GM19372 (cell line): ENCODE measurements at regions not wholly inside any gene's neighbourhood (a gene's known extent, or its start where the extent isn't known, plus 50 kb on each side); places are given as distances from the start of the nearest gene placed in this dataset.

Experiments used
- ATAC-seq: cut with Tn5 transposase; IDR thresholded peaks from one replicate; pipeline ENCODE4 v1.9.1; 2021; ENCODE audit warnings: mild to moderate bottlenecking, low read depth, moderate library complexity; ENCODE audit not compliant: unreplicated experiment

DNA sequence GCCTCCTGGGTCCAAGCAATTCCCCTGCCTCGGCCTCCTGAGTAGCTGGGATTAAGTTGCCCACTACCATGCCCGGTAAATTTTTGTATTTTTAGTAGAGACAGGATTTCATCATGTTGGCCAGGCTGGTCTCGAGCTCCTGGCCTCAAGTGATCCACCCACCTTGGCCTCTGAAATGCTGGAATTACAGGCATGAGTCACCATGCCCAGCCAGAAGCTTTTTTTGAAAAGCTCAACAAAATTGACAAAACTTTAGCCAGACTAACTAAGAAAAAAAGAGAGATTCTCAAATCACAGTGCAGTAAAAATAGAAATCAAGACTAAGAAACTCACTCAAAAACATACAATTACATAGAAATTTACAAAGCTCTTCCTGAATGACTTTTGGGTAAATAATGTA, 420.6 kb downstream of the COL12A1 start:
- ATAC-seq, result no peak

DNA sequence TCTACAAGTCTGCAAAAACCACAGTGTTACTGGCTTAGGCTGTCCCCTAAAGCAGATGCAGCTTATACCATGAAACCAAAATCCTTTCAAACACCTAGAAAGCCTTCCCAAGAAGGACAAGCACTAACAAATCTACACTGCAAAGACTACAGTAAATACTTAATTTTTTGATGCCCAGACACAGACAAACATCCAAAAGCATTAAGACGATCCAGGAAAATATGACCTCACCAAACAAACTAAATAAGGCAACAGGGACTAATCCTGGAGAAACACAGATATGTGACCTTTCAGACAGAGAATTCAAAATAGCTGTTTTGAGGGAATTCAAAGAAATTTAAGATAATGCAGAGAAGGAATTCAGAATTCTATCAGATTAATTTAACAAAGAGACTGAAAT, 423.5 kb downstream of the COL12A1 start:
- no peak for ATAC-seq

DNA sequence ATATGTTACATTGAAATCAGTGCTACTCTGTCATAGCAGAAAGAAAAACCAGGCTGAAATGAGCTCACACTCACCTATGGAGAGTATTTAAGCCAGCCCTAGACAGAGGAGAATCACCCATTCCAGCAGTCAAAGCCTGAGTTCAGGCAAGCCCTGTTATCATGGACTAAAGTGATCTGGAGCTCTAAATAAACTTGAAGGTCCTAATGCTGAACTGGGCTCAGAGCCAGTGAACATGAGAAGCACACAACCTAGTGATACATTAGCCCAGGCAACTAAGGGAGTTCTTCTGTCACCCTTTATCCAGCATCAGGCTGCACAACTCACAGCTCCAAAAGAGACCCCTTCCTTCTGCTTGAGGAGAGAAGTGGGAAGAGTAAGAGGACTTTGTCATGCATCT, 425.0 kb downstream of the COL12A1 start:
- no peak for ATAC-seq

DNA sequence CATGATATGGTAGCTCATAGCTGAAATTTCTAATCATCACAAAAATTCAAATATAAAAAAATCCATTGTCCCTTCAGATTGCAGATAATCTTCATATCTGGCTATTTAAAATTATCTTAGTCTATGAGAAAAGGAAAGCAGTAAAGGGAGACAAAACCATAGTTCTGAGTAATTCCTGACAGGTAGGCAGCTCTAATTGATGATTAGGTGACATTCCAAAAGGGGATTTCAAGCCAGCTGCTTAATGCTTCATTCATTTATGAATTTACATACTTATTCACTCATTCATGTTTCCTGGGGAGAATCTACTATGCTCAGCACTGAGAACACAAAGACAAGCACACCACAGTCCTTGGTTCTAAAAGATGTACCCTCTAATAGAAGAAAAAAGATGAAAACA, 437.1 kb downstream of the COL12A1 start:
- ATAC-seq, result no peak

DNA sequence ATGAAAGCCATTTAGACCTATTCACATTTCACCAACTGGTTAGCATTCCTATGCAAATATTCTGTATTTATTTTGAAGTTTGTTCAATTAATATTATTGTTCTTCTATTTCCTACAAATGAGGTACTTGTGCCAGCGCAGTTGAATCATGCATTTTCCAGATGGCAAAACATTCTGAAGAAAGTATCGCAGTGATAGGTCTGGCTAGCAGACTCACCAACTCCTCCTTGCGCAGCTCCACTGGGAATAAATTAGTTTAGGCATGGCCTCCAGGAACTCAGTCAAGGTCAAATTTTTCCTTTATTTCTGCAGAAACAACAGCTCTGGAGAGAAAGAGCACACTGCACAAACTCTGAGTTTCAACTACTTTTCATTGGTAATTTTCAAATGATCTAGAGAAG, 437.7 kb downstream of the COL12A1 start:
- ATAC-seq, result no peak

DNA sequence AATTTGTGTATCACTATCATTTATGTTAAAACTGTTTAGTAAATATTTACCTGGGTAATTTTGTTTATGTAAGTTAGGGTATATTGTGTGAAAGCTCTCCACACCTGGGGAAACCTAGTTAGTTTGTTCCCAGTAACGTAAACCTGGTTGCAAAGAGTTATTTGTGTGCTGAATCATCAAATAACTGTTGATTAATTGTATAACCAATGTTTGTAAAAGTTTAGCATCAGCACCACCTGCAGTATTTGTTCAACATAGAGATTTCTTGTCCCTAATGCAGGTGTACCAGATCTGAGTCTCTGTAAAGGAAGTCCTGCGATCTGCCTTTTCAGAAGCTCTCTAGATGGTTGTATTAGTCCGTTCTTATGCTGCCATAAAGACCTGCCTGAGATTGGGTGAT, 440.4 kb downstream of the COL12A1 start:
- no peak for ATAC-seq

DNA sequence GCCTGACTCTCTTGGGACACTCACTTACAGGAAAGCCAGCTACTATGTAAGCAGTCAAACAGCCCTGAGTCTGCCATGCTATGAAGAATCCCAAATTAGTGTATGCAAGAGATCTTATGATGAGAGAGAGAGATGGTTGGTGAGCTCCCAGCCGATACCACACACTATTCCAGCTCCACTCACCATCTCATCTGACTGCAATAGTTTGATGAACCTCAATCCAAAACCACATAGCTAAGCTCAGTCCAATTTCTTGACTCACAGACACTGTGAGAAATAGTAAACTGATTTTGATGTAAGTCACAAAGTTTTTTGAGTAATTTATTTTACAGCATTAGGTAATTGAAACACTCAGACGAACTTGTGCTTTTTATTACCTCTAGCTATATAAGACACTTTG, 441.4 kb downstream of the COL12A1 start:
- ATAC-seq, result no peak

DNA sequence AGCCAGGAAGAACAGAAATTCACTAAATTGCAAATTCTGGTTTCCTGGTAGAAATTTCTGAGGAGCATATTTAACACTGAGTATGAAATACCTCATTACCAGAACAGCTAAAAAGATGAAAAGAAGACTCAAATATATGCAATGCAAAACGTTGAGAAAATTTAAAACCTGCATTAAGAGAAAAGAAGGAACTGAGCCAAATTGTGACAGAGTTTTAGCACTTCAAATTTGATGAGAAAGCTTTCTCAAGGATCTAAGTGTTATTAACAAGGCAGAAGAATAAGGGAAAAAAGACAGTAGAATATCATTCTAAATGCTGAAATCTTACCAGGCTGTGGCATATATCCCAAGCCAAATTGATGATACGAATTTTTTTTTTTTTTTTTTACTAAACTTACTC, 443.0 kb downstream of the COL12A1 start:
- ATAC-seq, result no peak

DNA sequence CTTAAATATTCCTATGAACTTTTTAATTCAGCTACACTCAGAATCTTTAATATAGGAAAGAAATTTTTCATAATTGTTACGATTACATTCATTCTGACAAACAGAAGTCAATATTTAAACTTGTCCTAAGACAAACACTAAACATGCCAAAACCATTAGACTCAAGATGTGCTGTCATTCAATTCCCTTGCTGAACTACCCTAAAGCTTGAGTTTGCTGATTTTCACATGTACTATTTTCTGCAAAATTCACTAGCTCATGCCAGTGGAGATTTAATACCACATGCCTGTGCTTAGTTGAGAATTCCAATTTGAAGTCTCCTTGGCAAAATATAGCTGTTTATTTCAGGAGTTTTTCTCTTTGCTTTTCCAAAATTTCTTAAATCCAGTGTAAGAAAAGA, 448.0 kb downstream of the COL12A1 start:
- ATAC-seq, result no peak

DNA sequence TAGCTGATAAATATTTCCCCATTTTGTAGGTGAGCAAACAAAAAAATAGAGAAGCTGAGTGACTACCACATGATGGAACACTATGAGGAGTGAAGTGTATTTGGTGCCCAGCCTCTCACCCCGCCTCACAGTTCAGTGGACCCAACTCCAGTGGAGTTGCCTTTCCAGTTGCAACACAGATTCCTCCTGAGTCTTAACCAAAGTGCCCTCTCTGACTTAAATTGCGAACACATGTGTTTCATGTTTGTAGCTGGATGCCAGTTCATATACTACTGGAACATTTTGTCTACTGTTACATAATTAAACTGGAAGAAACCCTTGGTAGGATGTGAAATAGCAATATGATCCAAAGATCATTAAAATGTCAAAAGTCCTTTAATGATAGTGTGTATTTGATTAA, 448.9 kb downstream of the COL12A1 start:
- no peak for ATAC-seq

DNA sequence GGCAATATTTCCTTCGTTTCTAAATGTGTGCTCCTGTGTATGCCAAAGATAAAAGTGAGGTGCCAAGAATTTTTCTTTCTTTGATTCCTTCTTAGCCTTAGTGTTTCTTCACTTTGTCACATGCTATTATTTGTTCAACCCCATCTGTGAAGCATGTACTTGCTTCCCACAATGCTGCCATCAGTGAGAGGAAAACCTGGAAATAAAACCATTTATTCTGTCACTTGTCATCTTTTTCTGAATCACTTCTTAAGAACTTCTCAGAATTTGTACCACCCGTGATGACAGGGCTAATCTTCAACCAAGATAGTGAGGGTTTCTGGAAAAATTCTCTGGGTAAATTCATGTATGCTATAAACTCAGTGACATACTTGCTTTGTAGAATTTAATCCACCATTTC, 450.1 kb downstream of the COL12A1 start:
- no peak for ATAC-seq

DNA sequence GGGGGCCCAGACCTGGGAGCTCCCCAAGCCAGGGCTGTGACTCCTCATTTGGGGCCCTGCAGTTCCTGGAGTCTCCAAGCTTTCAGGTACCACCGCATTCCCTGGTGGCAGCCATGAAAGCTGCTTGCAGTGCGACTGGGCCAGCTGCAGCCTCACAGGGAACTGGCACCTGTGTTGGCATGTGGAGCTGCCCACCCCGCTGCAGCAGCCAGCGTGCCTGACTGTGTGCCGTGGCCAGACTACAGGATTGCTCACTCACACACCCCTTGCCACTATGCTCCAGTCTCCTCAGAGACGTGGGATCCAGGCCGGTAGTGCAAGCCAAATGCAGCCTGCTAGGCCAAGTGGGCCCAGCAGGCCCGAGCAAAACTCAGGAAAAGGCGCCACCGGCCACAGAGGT, 450.7 kb downstream of the COL12A1 start:
- ATAC-seq, result no peak

DNA sequence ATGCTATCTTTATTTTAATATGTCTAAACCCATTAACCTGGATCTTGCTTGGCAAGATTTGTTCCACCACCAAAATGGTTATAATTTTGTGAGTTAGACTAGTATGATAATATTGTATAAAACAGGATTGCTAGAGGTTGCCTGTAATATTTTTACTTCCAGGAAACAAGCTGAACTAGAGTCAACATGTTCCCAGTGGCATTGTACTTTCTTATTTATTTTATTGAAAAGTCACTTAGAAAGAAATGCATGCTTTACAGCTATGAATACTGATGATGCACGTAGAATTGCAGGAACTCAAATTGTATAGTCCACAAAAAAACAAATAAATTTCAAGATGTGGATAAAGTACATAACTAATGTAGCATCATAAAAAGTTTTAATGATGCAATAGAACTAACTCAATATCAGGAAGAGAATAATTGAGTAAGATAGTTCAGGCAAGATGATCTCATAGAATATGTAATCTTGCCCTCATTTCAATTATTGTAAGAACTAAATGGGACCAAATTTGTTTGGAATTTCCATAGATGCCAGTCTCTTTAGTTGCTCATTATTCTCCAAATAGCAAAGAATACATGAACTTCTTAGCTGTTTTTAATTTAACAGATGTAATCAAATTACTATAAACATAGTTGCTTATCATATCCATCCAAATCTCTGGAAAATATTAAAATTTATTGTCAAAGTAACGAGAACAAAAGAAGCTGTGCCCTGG, 451.8 kb downstream of the COL12A1 start:
- no peak for ATAC-seq

DNA sequence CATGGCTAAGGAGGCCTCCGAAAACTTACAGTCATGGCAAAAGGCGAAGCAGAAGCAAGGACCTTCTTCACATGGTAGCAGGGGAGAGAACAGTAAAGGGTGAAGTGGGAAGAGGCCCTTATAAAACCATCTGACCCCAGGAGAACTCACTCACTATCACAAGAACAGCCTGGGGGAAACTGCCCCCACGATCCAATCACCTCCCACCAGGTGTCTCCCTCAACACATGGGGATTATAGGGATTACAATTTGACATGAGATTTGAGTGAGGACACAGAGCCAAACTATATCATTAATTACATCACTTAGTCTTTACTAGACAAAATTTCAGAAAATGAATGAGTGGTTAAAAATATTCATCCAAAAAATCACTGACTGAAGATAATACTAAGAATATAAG, 453.6 kb downstream of the COL12A1 start:
- no peak for ATAC-seq

DNA sequence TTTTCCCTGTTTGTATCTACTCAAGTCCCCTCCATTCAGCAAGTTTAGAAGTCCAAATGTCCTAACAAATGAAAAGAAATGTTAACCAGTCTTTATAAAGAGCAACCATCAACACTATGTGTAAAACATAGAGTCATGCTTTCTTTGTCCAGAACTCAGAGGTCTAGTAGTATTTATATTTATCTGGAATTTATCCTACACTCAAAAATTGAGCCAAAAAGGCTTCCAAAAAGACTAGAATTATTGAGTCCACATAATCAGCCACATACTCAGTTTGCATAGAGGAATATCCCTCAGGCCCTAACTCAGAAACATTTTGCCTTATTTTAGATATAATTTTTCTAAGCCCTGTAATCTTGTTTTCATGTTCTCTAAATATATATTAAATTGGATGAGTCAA, 455.0 kb downstream of the COL12A1 start:
- ATAC-seq, result no peak

DNA sequence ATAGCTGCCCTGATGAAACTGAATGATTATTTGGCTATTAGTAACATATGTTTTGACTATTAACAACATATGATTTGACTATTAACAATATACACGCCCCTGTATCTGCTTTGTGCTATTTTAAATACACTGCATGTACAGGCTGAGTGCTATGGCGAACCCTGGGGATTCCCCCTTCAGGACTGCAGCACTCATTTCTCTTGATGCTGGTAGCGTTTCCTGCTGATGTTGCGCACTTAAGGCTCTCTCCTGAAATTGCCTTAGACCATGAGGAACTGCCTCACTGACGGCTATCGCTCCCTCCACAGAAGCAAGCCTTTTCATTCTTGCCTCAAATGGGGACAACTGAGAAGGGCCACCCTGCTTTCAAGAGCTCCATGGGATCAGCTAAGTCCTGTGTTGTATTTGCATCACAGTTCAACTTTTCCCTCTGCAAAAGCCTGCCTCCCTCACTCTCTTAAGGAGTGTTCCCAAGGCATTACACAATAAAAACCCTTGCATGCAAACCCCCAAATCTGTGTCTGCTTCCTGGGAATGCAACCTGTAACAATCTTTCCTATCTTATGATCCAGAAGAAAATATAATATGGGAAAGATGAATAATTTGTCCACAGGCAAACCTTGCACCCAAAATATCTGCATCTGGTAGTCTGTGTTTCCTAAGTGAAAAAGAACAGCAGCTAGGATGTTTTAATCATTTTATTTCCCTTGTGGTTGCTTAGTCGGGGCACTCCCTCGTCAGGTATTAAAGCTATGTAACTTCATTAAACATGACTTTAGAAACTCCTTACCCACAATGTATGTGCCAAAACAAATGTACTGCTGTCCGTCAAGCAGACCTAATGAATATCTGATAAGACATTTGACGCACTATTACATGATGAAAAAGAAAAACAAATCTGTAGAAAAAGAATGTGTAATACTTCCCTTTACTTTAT, 456.4 kb downstream of the COL12A1 start:
- peak; percentile 78 for ATAC-seq

DNA sequence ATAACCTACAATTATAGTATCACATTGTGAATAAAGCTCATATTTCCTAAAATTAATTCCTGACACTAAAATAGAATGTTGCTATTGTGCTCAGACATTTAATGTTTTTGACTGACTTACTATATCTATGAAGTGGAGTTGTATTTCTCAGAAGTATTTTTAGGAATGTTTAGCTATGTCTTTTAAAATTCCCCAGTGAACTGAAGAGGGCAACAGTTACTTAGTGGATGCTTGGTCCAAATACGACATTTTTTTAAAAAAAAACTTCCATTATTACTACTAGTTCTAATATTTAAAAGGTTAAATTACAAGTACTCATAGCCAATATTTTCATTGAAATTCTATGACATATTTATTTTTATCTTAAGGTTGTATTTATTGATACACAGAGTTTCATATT, 460.2 kb downstream of the COL12A1 start:
- no peak for ATAC-seq

DNA sequence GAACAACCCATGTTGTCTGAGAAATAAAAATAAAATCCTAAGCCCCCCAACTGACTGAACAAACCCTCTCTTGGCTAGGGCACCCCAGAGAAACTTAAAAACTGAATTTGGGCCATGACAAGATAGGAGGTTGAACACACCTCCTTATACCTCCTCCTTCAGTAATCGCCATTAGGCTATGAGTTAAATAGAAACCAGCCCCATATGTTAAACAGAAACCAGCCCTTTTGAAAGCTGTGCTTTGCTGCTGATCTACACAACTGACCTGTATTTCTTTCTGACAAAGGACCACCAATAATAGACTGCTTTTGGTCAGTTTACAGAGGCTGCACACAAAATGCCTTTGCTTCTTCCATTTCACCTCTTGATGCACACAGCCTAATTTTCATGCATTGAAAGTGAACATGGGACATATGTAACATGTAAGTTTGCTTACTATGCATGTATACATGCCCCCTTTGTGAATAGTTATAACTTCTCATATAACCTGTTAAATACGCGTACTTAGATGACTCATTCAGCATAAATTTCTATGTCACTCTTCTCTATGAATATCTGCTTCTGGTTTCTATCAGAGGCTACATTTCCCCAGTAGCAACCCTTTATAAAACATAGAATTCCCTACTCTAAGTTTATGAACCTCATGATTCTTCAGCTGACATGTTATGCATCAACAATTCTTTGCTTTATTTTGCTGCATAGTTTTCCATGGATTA, 462.9 kb downstream of the COL12A1 start:
- peak; percentile 95 for ATAC-seq

DNA sequence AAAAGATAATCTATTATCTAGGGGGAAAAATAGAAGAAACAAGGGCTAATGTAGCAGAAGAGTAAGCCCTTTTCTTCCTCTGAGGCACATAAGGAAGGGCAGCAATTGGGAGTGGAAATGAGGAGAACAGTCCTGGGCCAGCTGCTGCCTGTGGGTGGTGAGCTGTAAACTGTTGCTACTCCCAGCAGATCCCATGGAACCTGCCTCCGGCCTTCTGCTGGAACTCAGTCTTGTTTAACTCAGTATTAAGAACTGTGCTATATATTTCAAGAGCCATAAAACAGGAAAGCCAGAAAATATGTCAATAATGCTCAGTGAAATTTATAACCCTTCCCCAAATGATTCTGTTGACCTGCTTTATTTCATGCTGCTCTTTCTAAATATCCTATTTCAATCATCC, 464.2 kb downstream of the COL12A1 start:
- no peak for ATAC-seq

DNA sequence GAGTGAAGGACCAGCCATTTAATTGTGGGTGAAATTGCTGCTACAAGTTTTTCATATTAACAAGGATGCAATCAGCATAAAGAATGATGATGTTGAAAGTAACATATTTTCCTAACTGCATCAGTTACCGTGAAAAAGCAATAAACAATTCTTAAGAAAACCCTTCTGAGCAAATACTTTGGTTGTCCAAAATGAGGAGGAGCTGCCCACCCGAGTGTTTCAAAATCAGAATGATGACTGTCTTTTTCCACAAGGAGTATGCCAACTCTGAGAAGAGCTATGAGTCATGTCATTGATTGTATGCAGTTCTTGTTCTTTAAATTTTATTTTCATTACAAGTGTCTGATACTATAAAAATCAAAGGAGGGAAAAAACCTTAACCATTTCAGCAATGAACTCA, 470.5 kb downstream of the COL12A1 start:
- no peak for ATAC-seq

DNA sequence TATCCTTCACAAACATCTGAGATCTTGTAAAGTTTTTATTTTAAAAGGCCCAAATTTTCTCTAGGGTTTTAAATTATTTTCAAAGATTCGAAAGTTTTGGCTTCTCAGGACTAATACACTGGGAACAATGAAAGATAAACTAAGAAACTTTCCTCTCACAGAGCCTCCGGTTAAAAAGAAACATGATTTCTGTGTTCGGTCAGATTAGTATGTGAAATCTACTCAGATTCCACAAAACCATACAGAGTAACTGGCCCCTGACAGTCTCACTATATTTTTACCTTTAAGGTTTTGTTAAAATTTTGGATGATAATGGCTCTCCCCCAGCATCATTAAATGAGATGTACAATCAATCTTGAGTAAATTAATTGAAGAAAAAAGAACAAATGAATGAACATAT, 471.0 kb downstream of the COL12A1 start:
- no peak for ATAC-seq
